ENCODE measurements at regions not wholly inside any gene's neighbourhood (a gene's known extent, or its start where the extent isn't known, plus 50 kb on each side); places are given as distances from the start of the nearest gene placed in this dataset.

- H3K27ac ChIP-seq: no peak overlapping the region
- no peaks in the 10 kb centered on the region for H3K27me3 ChIP-seq
- intact Hi-C loops (cut with DNase I; ENCODE audit: low total_unique reads): loop anchor here (1.0 kb wide), 1 partner anchor 18 kb away; no protein-coding TSS in a partner anchor
- no peak overlapping the region for H3K4me3 ChIP-seq
- no peak for DNase-seq (ENCODE audit: low spot score in 2 of 2)
- H3K4me1 ChIP-seq: no peaks in the 10 kb centered on the region
- no peaks in the 10 kb centered on the region for H3K36me3 ChIP-seq
- peaks cover 8 to 22% of the 10 kb centered on the region in 2 donors for H3K9me3 ChIP-seq
- no peak for TF ChIP-seq CTCF (IDR thresholded peaks at IDR 0.05)
- TF ChIP-seq POLR2AphosphoS5 (IDR thresholded peaks at IDR 0.05): no peak
- TF ChIP-seq POLR2A (IDR thresholded peaks at IDR 0.05): no peak
Observed at GRCh38 chr3:6654670-6655069, 206.2 kb upstream of the GRM7 start.

GRCh38 chr3:6655275-6655674, 205.6 kb upstream of the GRM7 start:
- H3K4me1 ChIP-seq: no peaks in the 10 kb centered on the region

GRCh38 chr3:6657591-6657990, 203.3 kb upstream of the GRM7 start:
- intact Hi-C loops (cut with DNase I; ENCODE audit: low total_unique reads): no loop called here
- no peak for TF ChIP-seq POLR2A (IDR thresholded peaks at IDR 0.05)
- TF ChIP-seq CTCF (IDR thresholded peaks at IDR 0.05): no peak
- no peak for TF ChIP-seq POLR2AphosphoS5 (IDR thresholded peaks at IDR 0.05)
- Histone ChIP-seq H3K27ac (no peak overlapping the region), H3K9me3 (peaks cover 14 to 22% of the 10 kb centered on the region in 2 donors), H3K4me3 (no peak overlapping the region), H3K27me3 (no peaks in the 10 kb centered on the region), H3K36me3 (no peaks in the 10 kb centered on the region), H3K4me1 (no peaks in the 10 kb centered on the region)
- DNase-seq (ENCODE audit: low spot score in 2 of 2): no peak

More at GRCh38 chr3:6655275-6655674, 205.6 kb upstream of the GRM7 start:
- H3K27me3 ChIP-seq: no peaks in the 10 kb centered on the region
- peaks cover 8 to 22% of the 10 kb centered on the region in 2 donors for H3K9me3 ChIP-seq
- intact Hi-C loops (cut with DNase I; ENCODE audit: low total_unique reads): loop anchor here (1.0 kb wide), 1 partner anchor 17 kb away; no protein-coding TSS in a partner anchor
- no peak for DNase-seq (ENCODE audit: low spot score in 2 of 2)
- no peak overlapping the region for H3K4me3 ChIP-seq
- H3K27ac ChIP-seq: no peak overlapping the region
- TF ChIP-seq POLR2A (IDR thresholded peaks at IDR 0.05) (no peak), POLR2AphosphoS5 (IDR thresholded peaks at IDR 0.05) (no peak), CTCF (IDR thresholded peaks at IDR 0.05) (no peak)
- H3K36me3 ChIP-seq: no peaks in the 10 kb centered on the region

- Histone ChIP-seq H3K4me3 (no peak overlapping the region), H3K9me3 (peaks cover 9 to 11% of the 10 kb centered on the region in 2 donors), H3K27ac (no peak overlapping the region), H3K27me3 (no peaks in the 10 kb centered on the region), H3K36me3 (no peaks in the 10 kb centered on the region), H3K4me1 (no peaks in the 10 kb centered on the region)
- intact Hi-C loops (cut with DNase I; ENCODE audit: low total_unique reads): no loop called here
- TF ChIP-seq POLR2A (IDR thresholded peaks at IDR 0.05) (no peak), POLR2AphosphoS5 (IDR thresholded peaks at IDR 0.05) (no peak), CTCF (IDR thresholded peaks at IDR 0.05) (no peak)
- no peak for DNase-seq (ENCODE audit: low spot score in 2 of 2)
Observed at GRCh38 chr3:6667354-6667753, 193.6 kb upstream of the GRM7 start.

- Histone ChIP-seq H3K4me1 (no peaks in the 10 kb centered on the region), H3K27ac (no peak overlapping the region), H3K27me3 (no peaks in the 10 kb centered on the region), H3K4me3 (no peak overlapping the region), H3K36me3 (no peaks in the 10 kb centered on the region), H3K9me3 (peaks cover 9 to 10% of the 10 kb centered on the region in 2 donors)
- intact Hi-C loops (cut with DNase I; ENCODE audit: low total_unique reads): no loop called here
- no peak for DNase-seq (ENCODE audit: low spot score in 2 of 2)
- TF ChIP-seq POLR2AphosphoS5 (IDR thresholded peaks at IDR 0.05): no peak
- TF ChIP-seq CTCF (IDR thresholded peaks at IDR 0.05): no peak
- no peak for TF ChIP-seq POLR2A (IDR thresholded peaks at IDR 0.05)
Observed at GRCh38 chr3:6671363-6671762, 189.6 kb upstream of the GRM7 start.
